GM06990 (cell line): ENCODE measurements at regions not wholly inside any gene's neighbourhood (a gene's known extent, or its start where the extent isn't known, plus 50 kb on each side); places are given as distances from the start of the nearest gene placed in this dataset.

Source experiments
- DNase-seq: peaks from one replicate; pipeline ENCODE4 v3.0.0-alpha.2; 2011; ENCODE audit not compliant: insufficient read length; ENCODE audit errors: extremely low read depth
- H3K27me3 ChIP-seq: replicated peaks from 2 replicates; pipeline ENCODE4 v1.6.0; 2011; ENCODE audit warnings: low read length; ENCODE audit not compliant: control insufficient read depth, insufficient read depth
- H3K36me3 ChIP-seq: 2 replicates; pipeline ENCODE4 v1.5.1; 2011; ENCODE audit warnings: low read length; ENCODE audit not compliant: control insufficient read depth, insufficient read depth
- H3K4me3 ChIP-seq: replicated peaks from 2 replicates; pipeline ENCODE4 v1.5.1; 2011; ENCODE audit warnings: low read depth, mild to moderate bottlenecking, control low read depth, low read length
- TF ChIP-seq, protein P1 (sequence below): IDR thresholded peaks from 2 replicates; pipeline ENCODE4 v1.5.1; 2011; ENCODE audit warnings: low read length, control low read depth, mild to moderate bottlenecking, inconsistent platforms; ENCODE audit not compliant: insufficient read depth, poor library complexity, severe bottlenecking

GRCh38 chr10:3524086-3524960, 260.7 kb downstream of the KLF6 start:
- TF ChIP-seq, protein P1, sequence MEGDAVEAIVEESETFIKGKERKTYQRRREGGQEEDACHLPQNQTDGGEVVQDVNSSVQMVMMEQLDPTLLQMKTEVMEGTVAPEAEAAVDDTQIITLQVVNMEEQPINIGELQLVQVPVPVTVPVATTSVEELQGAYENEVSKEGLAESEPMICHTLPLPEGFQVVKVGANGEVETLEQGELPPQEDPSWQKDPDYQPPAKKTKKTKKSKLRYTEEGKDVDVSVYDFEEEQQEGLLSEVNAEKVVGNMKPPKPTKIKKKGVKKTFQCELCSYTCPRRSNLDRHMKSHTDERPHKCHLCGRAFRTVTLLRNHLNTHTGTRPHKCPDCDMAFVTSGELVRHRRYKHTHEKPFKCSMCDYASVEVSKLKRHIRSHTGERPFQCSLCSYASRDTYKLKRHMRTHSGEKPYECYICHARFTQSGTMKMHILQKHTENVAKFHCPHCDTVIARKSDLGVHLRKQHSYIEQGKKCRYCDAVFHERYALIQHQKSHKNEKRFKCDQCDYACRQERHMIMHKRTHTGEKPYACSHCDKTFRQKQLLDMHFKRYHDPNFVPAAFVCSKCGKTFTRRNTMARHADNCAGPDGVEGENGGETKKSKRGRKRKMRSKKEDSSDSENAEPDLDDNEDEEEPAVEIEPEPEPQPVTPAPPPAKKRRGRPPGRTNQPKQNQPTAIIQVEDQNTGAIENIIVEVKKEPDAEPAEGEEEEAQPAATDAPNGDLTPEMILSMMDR: no peak
- Histone ChIP-seq H3K4me3 (no peak overlapping the region), H3K36me3 (no peaks in the 10 kb centered on the region), H3K27me3 (no peaks in the 10 kb centered on the region)
- DNase-seq: no peak

GRCh38 chr10:3523309-3524050, 261.5 kb downstream of the KLF6 start:
- Histone ChIP-seq H3K36me3 (no peaks in the 10 kb centered on the region), H3K4me3 (no peak overlapping the region), H3K27me3 (no peaks in the 10 kb centered on the region)
- DNase-seq: no peak
- TF ChIP-seq, protein P1: no peak

GRCh38 chr10:3516923-3517255, 268.1 kb downstream of the KLF6 start:
- no peak for DNase-seq
- TF ChIP-seq, protein P1: no peak

GRCh38 chr10:3516234-3516922, 268.6 kb downstream of the KLF6 start:
- no peak for DNase-seq
- TF ChIP-seq, protein P1: no peak
- Histone ChIP-seq H3K27me3 (no peaks in the 10 kb centered on the region; the same call in 1 of the 2 replicates), H3K36me3 (no peaks in the 10 kb centered on the region), H3K4me3 (no peak overlapping the region)

More at GRCh38 chr10:3516923-3517255, 268.1 kb downstream of the KLF6 start:
- H3K36me3 ChIP-seq: no peaks in the 10 kb centered on the region
- H3K27me3 ChIP-seq: no peaks in the 10 kb centered on the region; the same call in 1 of the 2 replicates
- no peak overlapping the region for H3K4me3 ChIP-seq

DNA sequence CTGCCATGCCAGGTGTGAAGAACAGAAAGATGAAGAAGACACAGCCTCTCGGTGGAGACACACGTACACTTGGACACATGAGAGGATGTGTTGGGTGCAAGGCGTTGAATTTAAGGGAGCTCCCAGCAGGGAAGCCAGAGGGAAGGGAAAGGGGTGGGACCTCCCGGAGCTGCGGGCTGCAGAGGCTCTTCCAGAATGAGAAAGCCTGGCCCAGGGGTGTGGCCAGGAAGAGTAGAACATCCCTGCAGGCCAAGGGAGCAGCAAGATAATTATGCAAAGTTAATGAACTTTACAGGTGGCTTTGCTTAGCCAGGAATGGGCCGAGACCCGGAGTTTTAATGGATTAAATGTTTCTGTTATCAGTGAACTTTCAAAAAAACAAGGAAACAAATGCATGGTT, 270.3 kb downstream of the KLF6 start:
- TF ChIP-seq, protein P1: no peak
- Histone ChIP-seq H3K27me3 (no peaks in the 10 kb centered on the region; the same call in 1 of the 2 replicates), H3K4me3 (no peak overlapping the region), H3K36me3 (no peaks in the 10 kb centered on the region)
- DNase-seq: no peak
